ENCODE measurements at regions not wholly inside any gene's neighbourhood (a gene's known extent, or its start where the extent isn't known, plus 50 kb on each side); places are given as distances from the start of the nearest gene placed in this dataset.

GRCh38 chr7:126228356-126229061 is 1024.2 kb downstream of the GRM8 start:
- Histone ChIP-seq H3K27ac (no peak overlapping the region), H3K36me3 (no peaks in the 10 kb centered on the region), H3K9me3 (no peaks in the 10 kb centered on the region), H3K4me1 (no peaks in the 10 kb centered on the region), H3K4me3 (replicated peaks in 1 of 3) (no peak overlapping the region), H3K27me3 (no peaks in the 10 kb centered on the region)
- DNase-seq: no peak
- intact Hi-C loops (cut with DNase I): no loop called here
- TF ChIP-seq CTCF (IDR thresholded peaks at IDR 0.05): no peak
- TF ChIP-seq POLR2A (IDR thresholded peaks at IDR 0.05): no peak
- WGBS, 2 donors: 80 to 81% methylated on average over 4 of the region's 4 CpGs

- intact Hi-C loops (cut with DNase I): no loop called here
- Histone ChIP-seq H3K27me3 (no peaks in the 10 kb centered on the region), H3K36me3 (no peaks in the 10 kb centered on the region), H3K4me3 (replicated peaks in 1 of 3) (no peak overlapping the region), H3K4me1 (no peaks in the 10 kb centered on the region), H3K27ac (no peak overlapping the region), H3K9me3 (no peaks in the 10 kb centered on the region)
- WGBS, 2 donors: 84 to 87% methylated on average over 1 of the region's 1 CpG
- DNase-seq: no peak
- TF ChIP-seq CTCF (IDR thresholded peaks at IDR 0.05) (no peak), POLR2A (IDR thresholded peaks at IDR 0.05) (no peak)
Observed at GRCh38 chr7:126227643-126228042, 1025.1 kb downstream of the GRM8 start.

DNA sequence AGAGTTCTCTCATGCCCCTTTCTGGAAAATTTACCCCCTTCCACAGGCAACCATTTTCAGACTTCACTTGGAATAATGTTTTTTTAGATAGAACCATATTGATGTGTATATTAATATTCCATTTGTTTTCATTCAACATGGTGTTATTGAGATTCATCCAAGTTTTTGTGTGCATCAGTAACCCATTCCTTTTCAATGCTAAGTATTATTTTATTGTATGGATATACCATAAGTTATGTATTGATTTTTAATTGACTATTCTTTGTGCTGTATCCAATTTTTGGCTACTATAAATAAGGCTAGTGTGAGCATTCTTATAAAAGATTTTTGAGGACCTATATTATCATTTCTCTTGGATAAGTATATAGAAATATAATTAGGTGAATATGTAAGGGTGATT is 1025.7 kb downstream of the GRM8 start:
- Histone ChIP-seq H3K27me3 (no peaks in the 10 kb centered on the region), H3K27ac (no peak overlapping the region), H3K9me3 (no peaks in the 10 kb centered on the region), H3K4me3 (replicated peaks in 1 of 3) (no peak overlapping the region), H3K4me1 (no peaks in the 10 kb centered on the region), H3K36me3 (no peaks in the 10 kb centered on the region)
- intact Hi-C loops (cut with DNase I): no loop called here
- TF ChIP-seq CTCF (IDR thresholded peaks at IDR 0.05) (no peak), POLR2A (IDR thresholded peaks at IDR 0.05) (no peak)
- no peak for DNase-seq

DNA sequence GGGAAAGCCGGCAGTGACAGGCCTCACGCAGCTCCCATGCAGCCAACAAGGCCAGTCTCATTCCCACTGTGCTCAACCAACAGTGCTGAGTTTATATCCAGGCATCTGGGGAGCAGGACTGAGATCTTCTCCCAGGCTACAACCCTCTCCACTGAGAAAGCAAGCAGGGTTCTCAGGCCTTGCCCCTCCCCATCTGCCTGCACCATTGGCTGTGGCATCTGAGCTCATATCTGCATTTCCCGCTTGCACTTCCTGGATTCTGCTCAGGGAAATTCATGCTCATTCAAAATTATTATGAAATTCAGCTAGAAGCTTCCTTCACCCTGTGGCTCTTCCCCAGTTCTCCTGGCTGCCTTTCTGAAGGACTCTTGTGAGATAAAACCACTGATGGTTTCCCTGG is 1029.0 kb downstream of the GRM8 start:
- H3K4me1 ChIP-seq: no peaks in the 10 kb centered on the region
- intact Hi-C loops (cut with DNase I): no loop called here
- WGBS, 2 donors: 94% methylated on average over 3 of the region's 3 CpGs
- TF ChIP-seq CTCF (IDR thresholded peaks at IDR 0.05) (no peak), POLR2A (IDR thresholded peaks at IDR 0.05) (no peak)
- no peak for DNase-seq
- no peaks in the 10 kb centered on the region for H3K9me3 ChIP-seq
- no peaks in the 10 kb centered on the region for H3K36me3 ChIP-seq
- no peak overlapping the region for H3K4me3 ChIP-seq (replicated peaks in 1 of 3)
- H3K27ac ChIP-seq: no peak overlapping the region
- H3K27me3 ChIP-seq: no peaks in the 10 kb centered on the region

DNA sequence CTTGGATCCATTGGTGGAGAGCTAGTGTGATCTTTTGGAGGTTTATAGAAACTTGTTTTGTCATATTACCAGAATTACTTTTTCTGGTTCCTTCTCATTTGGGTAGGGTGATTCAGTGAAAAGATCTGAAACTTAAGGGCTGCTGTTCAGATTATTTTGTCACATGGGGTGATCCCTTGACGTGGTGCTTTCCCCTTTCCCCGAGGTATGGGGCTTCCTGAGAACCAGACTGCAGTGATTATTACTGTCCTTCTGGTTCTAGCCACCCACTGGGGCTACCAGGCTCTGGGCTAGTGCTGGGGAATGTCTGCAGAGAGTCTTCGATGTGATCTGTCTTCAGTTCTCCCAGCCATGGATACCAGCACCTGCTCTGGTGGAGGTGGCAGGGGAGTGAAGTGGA is 1030.0 kb downstream of the GRM8 start:
- no peak overlapping the region for H3K4me3 ChIP-seq (replicated peaks in 1 of 3)
- no peak overlapping the region for H3K27ac ChIP-seq
- no peaks in the 10 kb centered on the region for H3K36me3 ChIP-seq
- no peaks in the 10 kb centered on the region for H3K27me3 ChIP-seq
- TF ChIP-seq POLR2A (IDR thresholded peaks at IDR 0.05) (no peak), CTCF (IDR thresholded peaks at IDR 0.05) (no peak)
- WGBS, 2 donors: 87 to 88% methylated on average over 3 of the region's 3 CpGs
- intact Hi-C loops (cut with DNase I): no loop called here
- no peaks in the 10 kb centered on the region for H3K9me3 ChIP-seq
- DNase-seq: no peak
- H3K4me1 ChIP-seq: no peaks in the 10 kb centered on the region

Data from thyroid gland (tissue), 4 donors.